Glomerular endothelial cell (primary cell): ENCODE measurements at regions not wholly inside any gene's neighbourhood (a gene's known extent, or its start where the extent isn't known, plus 50 kb on each side); places are given as distances from the start of the nearest gene placed in this dataset.
"Not testable (repeated sequence)": the region's sequence is repeated elsewhere in the genome, so short reads cannot be mapped to it uniquely, and the experiment has no call there.

Source experiments
- DNase-seq: peaks from one replicate; pipeline ENCODE4 v3.0.0-alpha.2; 2011; ENCODE audit warnings: low read depth, low spot score; ENCODE audit errors: extremely low read depth

DNA sequence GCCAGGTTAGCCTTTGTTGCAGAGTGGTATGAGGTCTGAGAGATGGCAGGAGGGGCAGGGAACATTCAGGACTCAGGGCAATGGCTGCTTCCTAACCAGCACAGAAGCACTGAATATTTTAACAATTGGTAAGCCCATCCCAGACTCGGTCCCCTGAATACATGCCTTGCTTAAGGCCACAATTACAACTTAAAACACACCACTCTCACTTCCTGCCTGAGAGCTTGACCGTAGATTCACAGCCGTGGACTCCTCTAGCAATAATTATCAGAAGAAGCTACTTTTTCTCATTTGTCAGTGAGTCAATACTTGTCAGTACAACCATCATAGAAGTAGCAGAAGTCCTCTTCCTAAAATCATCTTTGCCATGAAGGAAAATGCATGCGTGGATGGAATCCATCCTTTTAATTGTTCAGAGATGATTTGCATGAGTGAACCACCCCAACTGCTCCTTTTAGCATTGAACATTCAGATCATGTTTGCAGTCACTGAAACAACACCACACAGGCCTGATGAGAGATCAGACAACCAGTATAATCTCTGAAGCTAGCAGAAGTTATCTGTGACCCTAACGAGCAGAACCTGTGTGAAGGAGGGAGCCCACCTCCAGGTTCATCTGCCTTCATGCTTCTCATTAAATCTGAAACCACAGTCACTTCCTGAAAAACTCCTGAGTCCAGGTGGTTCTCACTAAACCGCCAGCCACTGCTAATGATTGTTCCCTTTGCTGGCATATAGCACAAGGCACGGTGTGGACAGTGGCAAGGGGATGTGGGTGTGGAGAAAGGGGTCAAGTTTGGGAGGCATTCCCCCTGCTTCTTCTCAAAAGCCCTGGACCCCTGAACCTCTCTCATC, 333.9 kb upstream of the CNR1 start:
- DNase-seq, result no peak

DNA sequence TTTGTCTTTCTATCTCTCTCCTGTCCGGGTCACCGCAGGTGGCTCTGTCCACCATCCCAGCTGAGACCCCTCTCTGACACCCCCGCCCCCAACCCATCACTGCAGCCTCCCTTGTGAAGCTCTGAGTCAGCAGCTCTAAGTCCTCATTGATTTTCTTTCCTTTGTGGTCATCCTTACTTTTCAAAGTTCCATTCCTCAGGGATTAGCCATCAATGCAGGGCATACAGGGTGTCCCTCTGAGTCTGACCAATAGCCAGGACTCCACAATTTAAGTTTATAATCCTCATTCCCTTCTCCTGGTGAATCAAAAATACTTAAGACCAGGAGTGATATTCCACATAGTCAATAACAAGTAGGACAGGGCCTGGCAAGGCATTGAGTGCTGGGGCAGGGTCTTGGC, 333.3 kb upstream of the CNR1 start:
- no peak for DNase-seq

DNA sequence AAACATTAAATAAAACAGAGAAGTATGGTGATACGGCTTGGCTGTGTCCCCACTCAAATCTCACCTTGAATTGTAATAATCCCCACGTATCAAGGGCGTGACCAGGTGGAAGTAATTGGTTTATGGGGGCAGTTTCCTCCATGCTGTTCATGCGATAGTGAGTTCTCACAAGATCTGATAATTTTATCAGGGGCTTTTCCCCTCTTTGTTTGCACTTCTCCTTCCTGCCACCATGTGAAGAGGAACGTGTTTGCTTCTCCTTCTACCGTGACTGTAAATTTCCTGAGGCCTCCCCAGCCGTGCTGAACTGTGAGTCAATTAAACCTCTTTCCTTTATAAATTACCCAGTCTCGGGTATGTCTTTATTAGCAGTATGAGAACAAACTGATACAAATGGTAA, 331.3 kb upstream of the CNR1 start:
- DNase-seq, result not testable (repeated sequence)

DNA sequence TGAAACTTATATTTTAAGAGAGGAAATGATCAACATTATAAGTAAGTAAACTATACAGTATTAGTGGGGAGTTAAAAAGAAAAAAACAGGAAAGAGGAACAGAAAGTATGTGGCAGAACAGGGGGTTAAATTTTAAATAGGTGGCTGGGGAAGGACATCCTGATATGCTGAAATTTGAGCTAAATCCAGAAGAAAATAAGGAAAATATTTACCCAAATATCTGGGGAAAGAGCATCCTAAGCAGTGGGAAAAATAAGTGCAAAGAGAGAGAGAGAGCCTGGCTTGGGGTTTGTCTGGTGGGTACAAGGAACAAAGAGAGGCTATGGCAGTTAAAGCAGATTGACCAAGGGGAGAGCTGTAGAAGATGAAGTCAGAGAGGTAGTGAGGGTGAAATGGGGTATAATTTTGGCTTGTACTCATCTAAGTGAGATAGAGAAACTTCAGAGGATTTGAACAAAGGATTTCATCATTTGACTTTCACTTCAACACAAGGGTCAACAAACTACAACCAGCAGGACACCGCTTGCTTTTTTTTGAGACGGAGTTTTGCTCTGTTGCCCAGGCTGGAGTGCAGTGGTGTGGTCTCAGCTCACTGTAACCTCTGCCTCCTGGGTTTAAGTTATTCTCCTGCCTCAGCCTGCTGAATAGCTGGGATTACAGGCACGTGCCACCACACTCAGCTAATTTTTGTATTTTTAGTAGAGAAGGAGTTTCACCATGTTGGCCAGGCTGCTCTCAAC, 328.4 kb upstream of the CNR1 start:
- no peak for DNase-seq

DNA sequence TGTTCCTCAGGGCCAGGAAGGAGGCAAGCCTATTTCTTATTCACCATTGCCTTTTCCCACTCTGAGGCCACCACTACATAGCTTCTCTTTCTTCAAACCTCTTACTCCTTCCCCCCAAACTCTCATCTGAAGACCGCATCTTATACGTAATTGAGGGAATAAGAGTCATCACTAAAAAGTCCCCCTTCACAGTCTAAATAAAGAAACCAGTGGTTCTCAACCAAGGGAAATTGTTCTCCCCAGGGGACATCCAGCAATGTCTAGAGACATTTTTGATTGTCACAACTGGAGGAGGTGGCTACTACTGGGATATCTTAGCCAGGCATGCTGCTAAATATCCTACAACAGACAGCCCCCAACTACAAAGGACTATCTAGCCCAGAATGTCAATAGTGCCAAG, 327.6 kb upstream of the CNR1 start:
- no peak for DNase-seq

DNA sequence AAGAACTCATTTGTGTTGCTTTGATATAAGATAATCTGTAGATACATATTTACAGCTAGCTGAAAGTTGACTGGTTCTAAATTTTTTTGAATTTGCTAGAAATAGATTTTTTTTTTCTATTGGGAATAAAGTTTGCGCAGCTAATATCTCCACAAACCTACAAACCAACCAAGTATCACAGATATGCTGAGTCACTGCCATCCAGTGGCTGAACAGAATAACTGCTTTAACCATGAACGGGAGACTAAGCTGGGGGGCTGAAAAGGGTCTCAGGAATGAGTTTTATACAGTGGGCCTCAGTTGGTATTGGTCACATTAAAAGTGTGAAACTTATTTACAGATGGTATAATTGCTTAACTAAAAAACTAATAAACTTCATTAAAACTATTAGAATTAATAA, 326.7 kb upstream of the CNR1 start:
- peak; percentile 12 for DNase-seq

DNA sequence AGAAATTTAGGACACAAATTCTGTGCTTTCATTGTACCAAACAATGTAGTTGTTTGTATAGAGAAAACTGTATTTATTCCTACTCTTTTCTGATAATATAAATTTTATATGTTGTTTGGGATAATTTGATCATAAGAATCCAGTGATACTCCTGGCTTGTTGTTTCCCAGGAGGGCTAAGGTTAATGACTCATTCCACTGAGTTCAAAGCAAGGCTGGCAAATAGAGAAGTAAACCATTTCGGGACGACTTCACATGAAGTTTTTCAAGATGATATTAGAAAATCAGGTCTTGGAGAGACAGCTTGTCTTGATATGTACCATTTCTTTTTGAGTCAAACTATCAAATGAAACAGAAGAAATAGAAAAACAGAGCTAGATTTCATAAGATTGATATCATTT, 326.1 kb upstream of the CNR1 start:
- no peak for DNase-seq

DNA sequence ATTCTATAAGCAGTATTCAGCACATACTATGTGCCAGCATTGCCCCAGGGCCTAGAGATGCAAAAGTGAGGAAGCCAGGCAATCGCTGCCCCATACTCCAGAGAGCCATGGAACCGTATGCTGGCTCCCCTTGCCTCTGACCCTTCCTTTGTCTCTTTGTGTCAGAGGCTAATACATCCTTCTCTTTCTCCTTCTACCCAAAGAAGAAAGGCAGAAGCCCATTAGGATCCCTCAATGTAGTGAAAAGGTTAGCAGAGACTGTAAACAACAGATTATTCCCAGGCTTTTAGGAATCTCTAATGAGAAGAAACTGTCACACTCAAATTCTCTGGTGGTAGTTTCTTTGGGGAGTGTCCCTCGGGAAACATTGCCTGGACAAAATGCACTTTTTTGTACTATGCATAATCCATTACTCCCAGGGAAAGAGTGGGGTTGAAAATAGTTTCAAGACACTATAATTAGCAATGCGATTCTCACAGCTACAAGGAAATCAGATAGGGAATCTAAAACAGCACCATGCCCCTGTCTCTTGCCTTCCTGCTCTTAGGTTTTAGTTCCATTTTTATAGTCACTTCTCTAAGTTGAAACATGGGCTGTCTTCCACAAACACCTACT, 325.2 kb upstream of the CNR1 start:
- DNase-seq, result no peak

DNA sequence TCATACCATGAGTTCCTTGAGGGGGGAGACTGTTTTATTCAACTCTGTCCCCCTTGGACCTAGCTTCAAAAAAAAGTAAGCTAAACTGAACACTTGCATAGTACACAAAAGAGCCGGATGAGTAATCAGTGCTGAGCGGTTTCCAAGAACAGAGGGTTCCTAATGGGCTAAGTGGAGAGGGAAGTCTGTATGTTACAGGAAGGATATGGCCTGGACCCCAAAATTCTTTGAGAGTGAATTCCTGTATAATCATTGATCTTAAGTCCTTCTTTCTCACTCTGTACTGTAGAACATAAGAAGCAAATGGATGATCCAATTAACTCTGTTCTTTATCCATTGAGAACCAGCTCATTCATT, 324.7 kb upstream of the CNR1 start:
- peak; percentile 47 for DNase-seq

DNA sequence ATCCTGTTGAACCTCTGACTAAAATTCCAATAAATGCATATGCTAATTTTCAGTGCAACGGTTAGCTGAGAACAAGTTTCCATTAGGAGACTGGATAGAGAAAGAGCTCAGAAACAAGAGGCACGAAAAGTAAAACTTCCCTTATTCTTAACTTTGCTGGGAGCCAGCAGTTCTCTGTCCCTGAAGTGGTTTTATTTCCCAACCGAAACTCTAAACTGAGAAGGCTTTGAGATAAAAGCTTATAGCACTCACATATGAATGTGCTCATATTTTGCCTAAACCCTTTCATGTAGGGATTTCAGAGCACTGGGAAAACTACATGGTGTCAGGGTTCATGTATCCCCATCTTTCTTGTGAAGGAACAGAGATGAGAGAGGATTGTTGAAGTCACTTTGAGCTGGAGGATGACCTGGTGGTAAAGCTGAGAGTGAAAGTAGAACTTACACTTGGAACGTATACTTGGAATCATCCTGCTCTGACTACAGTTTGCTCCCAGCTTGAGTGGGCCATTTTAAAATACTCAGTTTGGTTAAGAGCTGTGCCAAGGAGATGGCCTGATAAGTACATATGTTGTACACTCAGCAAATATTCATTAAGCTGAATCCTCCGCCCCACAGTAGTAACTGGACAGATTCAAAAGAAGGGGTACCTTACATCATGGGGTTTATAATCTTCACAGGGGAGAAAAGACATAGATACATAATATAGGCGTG, 324.2 kb upstream of the CNR1 start:
- DNase-seq, result no peak

DNA sequence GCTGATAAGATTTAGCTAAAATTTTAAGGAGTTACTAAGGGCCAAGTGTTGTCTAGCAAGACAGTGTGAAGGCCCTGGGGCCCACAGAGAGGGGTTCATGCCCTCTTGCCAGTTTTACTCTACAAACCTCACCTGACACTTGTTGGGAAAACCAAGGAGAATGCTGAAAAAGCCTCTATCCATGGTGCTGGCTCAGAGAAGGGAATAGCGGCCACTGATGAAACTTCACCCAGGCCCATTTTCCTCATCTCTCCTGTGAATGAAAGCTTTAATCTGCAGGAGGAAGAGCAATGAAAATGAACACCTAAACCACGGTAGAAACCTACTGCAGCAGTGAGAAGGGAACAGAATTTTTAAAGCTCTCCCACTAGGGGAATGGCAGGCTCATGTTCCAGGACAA, 317.3 kb upstream of the CNR1 start:
- no peak for DNase-seq

DNA sequence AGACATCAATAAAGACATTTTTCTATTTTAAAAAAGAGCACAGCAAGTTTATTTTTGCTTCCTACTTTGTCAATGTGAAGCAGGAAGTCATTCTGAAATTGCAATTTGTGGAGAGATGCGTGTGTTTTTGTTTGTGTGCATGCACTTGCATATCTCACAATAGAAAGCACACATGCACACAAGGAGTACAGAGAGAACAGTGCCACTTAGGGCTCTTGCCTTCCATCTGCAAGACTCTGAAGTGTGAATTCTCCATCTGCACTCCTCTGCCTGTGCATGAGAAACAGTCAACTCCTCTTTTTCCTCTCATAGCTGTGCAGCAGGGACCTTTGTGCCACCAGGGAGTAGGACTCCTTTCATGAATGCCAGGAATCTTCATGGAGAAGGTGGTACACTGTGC, 316.3 kb upstream of the CNR1 start:
- DNase-seq, result no peak

DNA sequence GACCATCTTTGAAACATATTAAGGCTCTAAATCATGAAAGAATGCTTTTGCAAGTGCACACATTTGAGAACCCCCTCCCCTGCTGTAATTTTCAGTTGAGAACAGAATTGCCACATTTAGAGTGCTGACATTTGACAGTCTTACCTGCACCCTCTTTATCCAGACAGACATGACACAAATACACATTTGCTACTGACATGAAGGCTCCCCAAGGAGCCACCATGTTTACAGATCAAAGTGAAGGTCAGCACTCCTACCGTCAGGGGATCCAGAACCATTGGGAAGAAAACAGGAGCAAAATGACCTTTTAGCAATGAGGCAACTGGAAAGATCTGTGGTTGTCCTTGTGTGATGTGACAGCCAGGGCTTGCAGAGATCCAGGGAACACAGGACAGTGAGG, 315.4 kb upstream of the CNR1 start:
- no peak for DNase-seq

DNA sequence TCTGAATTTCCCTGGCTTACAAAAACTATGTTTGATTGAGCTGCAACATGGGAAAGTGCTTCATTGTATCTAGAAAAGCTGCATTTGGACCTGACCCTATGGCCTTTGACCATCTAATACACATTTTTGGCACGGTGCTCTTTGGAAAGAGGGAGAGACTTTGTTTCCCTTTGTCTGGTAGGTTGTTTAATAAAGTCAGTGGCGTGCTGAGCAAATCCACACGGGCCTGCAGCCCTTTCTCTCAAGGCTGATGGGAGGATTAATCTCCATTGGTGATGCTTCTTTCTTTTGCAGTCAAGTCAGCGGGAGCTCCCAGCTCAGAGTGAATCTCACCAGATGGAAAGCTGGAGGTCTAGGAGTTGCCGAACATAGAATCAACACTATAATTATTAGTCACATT, 314.7 kb upstream of the CNR1 start:
- DNase-seq, result no peak

DNA sequence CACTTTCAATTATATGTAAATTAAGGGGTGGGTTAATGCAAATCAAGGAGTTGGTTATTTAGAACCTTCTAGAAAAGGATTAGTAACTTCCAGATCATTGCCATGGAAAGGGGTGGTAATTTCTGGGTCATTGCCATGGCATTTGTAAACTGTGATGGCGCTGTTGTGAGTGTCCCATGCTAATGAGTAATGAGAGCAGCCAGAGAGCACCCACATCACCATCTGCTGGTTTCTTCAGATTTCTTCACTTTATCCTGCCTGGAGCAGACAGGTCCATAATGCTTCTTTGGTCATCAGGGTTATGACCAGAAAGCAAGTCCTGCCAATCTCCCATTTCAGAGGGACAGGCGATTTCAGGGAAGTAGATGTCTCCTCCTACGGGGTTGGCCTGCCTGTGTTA, 311.3 kb upstream of the CNR1 start:
- no peak for DNase-seq

DNA sequence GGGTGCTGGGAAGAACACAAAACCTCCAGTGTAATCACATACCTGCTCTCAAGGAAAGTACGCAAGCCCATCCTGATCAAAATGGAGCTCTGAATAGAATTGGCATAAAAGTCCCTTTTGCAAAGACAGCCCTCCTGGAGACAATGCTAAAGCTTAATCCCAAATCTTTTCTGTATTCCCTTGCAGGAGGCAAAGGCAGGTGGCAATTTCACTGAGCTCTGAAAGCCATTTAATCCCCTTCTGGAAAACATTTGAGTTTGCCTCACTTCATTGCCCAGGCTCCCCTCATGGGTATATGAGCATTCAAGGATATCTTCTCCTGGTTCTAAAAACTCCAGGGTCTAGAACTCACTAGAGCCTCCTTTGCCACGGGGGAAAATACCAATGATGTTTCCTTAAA, 310.2 kb upstream of the CNR1 start:
- no peak for DNase-seq

DNA sequence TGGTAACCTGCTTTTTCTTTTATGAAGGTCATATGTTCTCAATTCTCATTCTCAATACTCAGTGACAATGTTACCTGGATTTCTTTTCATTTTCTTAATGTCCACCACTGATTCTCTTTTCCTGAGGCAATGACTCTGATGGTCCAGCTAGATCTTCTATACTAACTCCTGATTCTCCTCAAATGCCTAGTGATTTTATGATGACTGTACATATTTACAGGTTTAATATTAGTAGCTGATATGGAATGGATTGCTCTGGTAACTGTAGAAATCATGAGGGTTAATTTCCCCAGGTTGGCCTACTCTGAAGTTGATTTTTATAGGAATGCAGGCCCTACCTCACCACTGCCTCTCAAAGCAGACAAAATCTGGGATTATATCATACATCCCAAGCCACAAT, 308.6 kb upstream of the CNR1 start:
- no peak for DNase-seq

DNA sequence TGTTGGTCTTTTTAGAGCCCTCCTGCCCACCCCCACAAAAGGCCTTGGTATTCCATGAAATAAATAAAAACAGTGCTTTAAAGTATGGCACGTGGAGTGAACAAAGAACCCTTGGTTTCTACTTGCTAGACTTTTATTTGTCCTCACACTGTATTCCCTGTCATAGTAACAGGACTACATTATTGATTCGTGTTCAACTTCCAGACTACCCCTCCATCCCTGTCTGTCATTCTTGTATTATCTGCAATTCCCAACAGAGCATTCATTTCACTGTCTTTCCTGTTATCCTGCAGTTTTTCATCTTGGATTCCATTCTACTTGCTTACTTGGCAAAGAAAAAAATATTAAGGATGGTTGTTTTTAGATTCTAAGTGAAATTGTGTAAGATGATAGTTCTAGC, 307.4 kb upstream of the CNR1 start:
- no peak for DNase-seq

DNA sequence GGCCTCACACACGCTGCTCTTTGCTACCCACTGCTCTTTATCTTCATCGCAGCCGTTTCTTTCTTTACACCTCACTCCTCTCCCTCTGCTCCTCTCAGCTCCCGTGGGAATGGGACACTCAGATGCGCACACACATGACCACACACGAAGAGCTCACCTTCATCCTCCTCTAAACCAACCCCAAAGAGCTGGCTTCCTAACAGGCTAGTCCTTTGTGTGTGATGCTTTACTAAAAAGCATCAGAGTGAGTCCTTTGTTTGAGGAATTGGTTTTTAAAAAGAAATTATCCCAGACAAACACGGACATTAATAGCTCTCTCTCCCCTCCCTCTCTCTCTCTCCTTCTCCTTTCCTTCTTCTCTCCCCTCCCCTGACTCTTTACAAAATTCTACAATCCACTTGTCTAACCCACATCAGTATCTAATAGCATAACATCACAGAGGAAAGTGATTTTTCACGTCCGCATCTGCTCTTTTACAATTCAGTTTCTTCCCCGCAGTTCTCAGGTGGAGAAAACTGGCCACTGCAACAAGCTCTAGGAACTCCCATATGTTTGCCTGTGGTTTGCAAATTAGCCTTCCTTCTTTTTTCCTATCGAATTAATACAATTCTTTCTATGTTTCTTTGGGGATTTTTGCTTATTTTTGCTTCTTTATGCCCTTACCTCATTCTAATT, 306.8 kb upstream of the CNR1 start:
- no peak for DNase-seq

DNA sequence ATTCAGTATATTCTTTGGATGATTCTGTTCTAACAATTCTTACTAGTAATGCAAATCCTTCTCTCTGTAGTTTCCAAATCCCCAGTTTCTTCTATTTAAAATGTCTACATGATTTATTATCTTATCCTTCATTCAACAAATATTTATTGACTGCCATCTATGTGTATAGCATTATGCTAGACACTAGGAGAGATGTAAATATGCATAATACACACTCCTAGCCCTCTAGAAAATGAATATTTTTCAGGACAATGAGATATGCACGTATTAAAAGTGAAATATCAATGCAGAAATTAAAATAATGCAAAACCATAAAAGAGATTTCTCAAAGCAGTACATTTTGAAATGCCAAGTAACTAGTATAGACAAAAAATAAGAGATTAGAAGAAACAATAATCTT, 293.5 kb upstream of the CNR1 start:
- no peak for DNase-seq

DNA sequence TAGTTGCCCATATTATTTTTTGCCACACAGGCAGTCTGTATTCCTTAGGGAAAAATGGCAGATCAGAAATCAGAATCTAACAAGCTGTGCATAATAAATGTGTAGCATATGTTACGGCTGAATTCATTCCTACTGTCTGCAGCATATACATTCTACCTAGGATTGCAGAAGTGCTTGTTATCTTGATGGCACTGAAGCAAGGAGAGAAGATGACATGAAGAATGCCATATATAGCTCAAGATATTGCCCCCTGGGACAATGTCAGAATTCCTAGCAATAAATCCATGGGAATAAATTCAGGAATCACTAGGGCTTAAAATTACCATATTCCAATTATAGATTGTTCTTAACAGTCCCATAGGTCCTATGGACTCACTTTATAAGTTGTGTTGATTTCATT, 293.0 kb upstream of the CNR1 start:
- no peak for DNase-seq
